Caco-2 (cell line): ENCODE measurements at regions not wholly inside any gene's neighbourhood (a gene's known extent, or its start where the extent isn't known, plus 50 kb on each side); places are given as distances from the start of the nearest gene placed in this dataset.

Experiments
- BruUV-seq: library from RNA; stranded (reverse); fragments of 400-500 nt; replicated peaks from 2 replicates; lab custom pipeline; 2021; lab: Mats Ljungman, UMichigan
- CTCF ChIA-PET: fragments of 300-600 bp; sonication (Branson Sonifier 250); formaldehyde crosslinking; loops from one replicate; lab custom pipeline; 2022; ENCODE audit warnings: antibody characterized with exemption; lab: Charles Lee
- POLR2A ChIA-PET: fragments of 300-600 bp; sonication (Branson Sonifier 250); formaldehyde crosslinking; loops from one replicate; lab custom pipeline; 2022; ENCODE audit warnings: antibody characterized with exemption; lab: Charles Lee
- DNase-seq, 2 experiments: peaks; one replicate each; pipeline versions ENCODE4 v3.0.0 to v3.0.0-alpha.2; 2020 to 2022
- H3K27me3 ChIP-seq: replicated peaks from 2 replicates; pipeline ENCODE4 v1.6.0; 2011; ENCODE audit warnings: low read length; ENCODE audit not compliant: control insufficient read depth, insufficient read depth
- H3K36me3 ChIP-seq: 2 replicates; pipeline ENCODE4 v1.5.1; 2011; ENCODE audit warnings: low read length; ENCODE audit not compliant: control insufficient read depth, insufficient read depth
- H3K4me1 ChIP-seq: fragments of 250-450 bp; sonication (Bioruptor Pico); 2 replicates; pipeline ENCODE4 v1.5.1; 2020; ENCODE audit warnings: mild to moderate bottlenecking
- H3K4me3 ChIP-seq: 2 replicates; pipeline ENCODE4 v1.5.1; 2011; ENCODE audit warnings: low read depth, mild to moderate bottlenecking, control low read depth, low read length
- H3K9me3 ChIP-seq: fragments of 250-450 bp; sonication (Bioruptor Pico); 2 replicates; pipeline ENCODE4 v1.5.1; 2020; ENCODE audit warnings: mild to moderate bottlenecking, moderate library complexity
- H3K27ac Mint-ChIP-seq: one replicate; pipeline ENCODE4 v1.8.0; 2022; ENCODE audit warnings: mixed read lengths; ENCODE audit not compliant: unreplicated experiment
- H3K27me3 Mint-ChIP-seq: one replicate; pipeline ENCODE4 v1.8.0; 2022; ENCODE audit warnings: mixed read lengths; ENCODE audit not compliant: insufficient read depth, unreplicated experiment
- H3K36me3 Mint-ChIP-seq: one replicate; pipeline ENCODE4 v1.8.0; 2022; ENCODE audit warnings: mild to moderate bottlenecking, mixed read lengths; ENCODE audit not compliant: insufficient read depth, unreplicated experiment
- H3K4me1 Mint-ChIP-seq: one replicate; pipeline ENCODE4 v1.8.0; 2022; ENCODE audit warnings: low read depth, mixed read lengths; ENCODE audit not compliant: unreplicated experiment
- H3K4me3 Mint-ChIP-seq: one replicate; pipeline ENCODE4 v1.8.0; 2022; ENCODE audit warnings: mild to moderate bottlenecking, moderate library complexity, mixed read lengths; ENCODE audit not compliant: unreplicated experiment
- H3K9me3 Mint-ChIP-seq: one replicate; pipeline ENCODE4 v1.8.0; 2022; ENCODE audit warnings: mixed read lengths; ENCODE audit not compliant: unreplicated experiment
- intact Hi-C: fragments of 100-400 bp; cut with micrococcal nuclease; formaldehyde crosslinking; loops from one replicate; pipeline ENCODE4 v1.10.0; 2022; ENCODE audit not compliant: unreplicated experiment
- TF ChIP-seq, protein P1 (sequence below), 2 experiments: fragments of 200-600 bp in 1 of 2; IDR thresholded peaks; 1 replicate in 1 of 2; 2 replicates in 1 of 2; pipeline versions ENCODE4 v1.5.1 to v1.8.0; 2011 to 2022; ENCODE audit warnings: antibody characterized with exemption in 1 of 2, control low read depth in 1 of 2, inconsistent platforms in 1 of 2, low read depth in 1 of 2, low read length in 1 of 2, mild to moderate bottlenecking in 1 of 2, moderate library complexity in 1 of 2; ENCODE audit not compliant: insufficient read depth in 1 of 2, severe bottlenecking in 1 of 2, unreplicated experiment in 1 of 2

DNA sequence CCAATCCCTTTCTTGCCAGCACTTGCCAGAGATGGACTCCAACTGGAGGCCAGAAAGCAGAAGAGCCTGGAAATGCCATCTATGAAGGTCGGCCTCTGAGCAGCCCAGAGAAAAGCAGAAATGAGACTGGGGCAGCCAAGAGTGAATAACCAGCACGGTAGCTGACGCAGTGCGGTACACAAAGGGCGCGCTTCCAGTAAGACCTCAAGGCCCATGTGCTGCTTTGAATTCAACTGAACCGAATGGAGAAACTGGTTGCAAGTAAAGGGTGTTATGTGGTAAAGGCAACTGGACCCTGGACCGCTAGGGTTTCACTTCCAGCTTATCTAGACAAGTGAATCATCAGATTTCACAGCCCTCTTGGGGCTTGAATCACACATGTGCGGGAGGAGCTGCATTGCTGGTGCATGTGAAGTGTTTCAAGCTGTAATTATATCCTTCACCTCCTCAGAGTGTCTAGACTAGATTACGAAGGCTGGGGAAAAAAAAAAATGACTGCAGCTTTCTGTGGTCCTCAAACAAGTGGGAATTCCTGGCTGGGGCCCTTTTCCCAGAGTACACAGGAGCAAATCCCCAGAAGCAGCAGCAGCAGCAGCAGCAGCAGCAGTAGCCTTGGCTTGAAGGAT is 128.9 kb downstream of the CCDC34 start:
- peak overlapping the region; percentile 22 for H3K4me3 Mint-ChIP-seq
- peak; percentile 61 to 75 for DNase-seq
- no peak overlapping the region for H3K27ac Mint-ChIP-seq
- intact Hi-C loops, result loop anchor here (1.0 kb wide), 3 partner anchors 46 to 62 kb away; no protein-coding TSS in a partner anchor
- CTCF ChIA-PET, result interaction anchor here (0.7 to 1.1 kb wide), 4 partner anchors 47 to 105 kb away, joined by 3 to 7 read pairs (median 4); no protein-coding TSS in a partner anchor
- Histone ChIP-seq H3K4me1 (peaks cover 38% of the 10 kb centered on the region), H3K27me3 (no peaks in the 10 kb centered on the region), H3K36me3 (no peaks in the 10 kb centered on the region), H3K9me3 (no peaks in the 10 kb centered on the region), H3K4me3 (no peak overlapping the region)
- no peaks in the 10 kb centered on the region for H3K36me3 Mint-ChIP-seq
- H3K9me3 Mint-ChIP-seq, result no peaks in the 10 kb centered on the region
- H3K4me1 Mint-ChIP-seq, result peaks cover 18% of the 10 kb centered on the region
- no peaks in the 10 kb centered on the region for H3K27me3 Mint-ChIP-seq
- TF ChIP-seq, protein P1, sequence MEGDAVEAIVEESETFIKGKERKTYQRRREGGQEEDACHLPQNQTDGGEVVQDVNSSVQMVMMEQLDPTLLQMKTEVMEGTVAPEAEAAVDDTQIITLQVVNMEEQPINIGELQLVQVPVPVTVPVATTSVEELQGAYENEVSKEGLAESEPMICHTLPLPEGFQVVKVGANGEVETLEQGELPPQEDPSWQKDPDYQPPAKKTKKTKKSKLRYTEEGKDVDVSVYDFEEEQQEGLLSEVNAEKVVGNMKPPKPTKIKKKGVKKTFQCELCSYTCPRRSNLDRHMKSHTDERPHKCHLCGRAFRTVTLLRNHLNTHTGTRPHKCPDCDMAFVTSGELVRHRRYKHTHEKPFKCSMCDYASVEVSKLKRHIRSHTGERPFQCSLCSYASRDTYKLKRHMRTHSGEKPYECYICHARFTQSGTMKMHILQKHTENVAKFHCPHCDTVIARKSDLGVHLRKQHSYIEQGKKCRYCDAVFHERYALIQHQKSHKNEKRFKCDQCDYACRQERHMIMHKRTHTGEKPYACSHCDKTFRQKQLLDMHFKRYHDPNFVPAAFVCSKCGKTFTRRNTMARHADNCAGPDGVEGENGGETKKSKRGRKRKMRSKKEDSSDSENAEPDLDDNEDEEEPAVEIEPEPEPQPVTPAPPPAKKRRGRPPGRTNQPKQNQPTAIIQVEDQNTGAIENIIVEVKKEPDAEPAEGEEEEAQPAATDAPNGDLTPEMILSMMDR (IDR thresholded peaks at IDR 0.05; ENCODE audit: insufficient read depth in 1 of 2, low read depth in 1 of 2, low read length in 1 of 2, severe bottlenecking in 1 of 2, unreplicated experiment in 1 of 2), result peak in 1 of 2 experiments; percentile 22
- POLR2A ChIA-PET, result interaction anchor here (0.6 kb wide), 1 partner anchor 18 kb away, joined by 4 read pairs; no protein-coding TSS in a partner anchor
- BruUV-seq, result no TSS peak

DNA sequence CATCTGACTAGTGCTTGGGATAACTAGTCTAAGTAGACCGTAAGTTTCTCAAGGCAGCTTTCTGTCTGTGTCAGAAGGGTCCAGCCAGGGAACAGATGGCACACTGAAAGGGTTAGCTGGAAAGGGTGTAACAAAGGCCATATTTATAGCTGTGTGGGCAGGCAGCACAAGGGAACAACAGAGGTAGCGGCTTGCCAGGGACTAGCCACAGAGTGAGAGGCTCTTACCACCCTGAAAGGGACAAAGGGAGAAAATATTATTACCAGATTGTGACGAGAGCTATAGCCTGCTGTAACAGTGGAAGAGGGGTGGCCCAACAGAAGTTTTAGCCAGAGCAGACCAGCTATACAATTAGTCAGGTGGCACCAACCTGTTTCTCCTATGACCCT is 129.4 kb downstream of the CCDC34 start:
- peaks cover 37% of the 10 kb centered on the region for H3K4me1 ChIP-seq

DNA sequence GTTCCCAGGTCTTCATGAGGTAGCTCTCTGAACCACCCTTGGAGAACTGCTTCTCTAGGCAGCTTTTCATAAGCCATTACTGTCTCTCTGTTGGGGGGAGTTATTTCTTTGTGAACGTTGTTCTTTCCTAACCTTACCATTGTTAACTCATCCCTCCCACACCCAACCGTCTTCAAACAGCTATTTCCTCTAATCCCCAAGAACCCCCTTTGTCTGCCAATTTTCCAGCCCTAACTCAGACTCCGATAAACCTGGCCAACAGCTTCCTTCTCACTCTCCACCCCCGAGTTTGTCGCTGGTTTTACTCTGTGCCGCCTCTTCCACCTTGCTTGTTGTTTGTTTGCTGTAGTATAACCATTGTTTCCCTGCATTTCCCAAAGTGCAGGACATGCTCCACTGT is 131.5 kb downstream of the CCDC34 start:
- H3K36me3 Mint-ChIP-seq, result no peaks in the 10 kb centered on the region
- no peak overlapping the region for H3K27ac Mint-ChIP-seq
- POLR2A ChIA-PET, result interaction anchor here (0.6 kb wide), 1 partner anchor 66 kb away, joined by 3 read pairs; no protein-coding TSS in a partner anchor
- Histone ChIP-seq H3K4me1 (peaks cover 17% of the 10 kb centered on the region), H3K27me3 (no peaks in the 10 kb centered on the region), H3K4me3 (no peak overlapping the region), H3K9me3 (no peaks in the 10 kb centered on the region), H3K36me3 (no peaks in the 10 kb centered on the region)
- no peaks in the 10 kb centered on the region for H3K27me3 Mint-ChIP-seq
- DNase-seq, result no peak
- intact Hi-C loops, result no loop called here
- H3K4me3 Mint-ChIP-seq, result no peak overlapping the region
- peaks cover 8% of the 10 kb centered on the region for H3K4me1 Mint-ChIP-seq
- CTCF ChIA-PET, result interaction anchor here (1.4 kb wide), 1 partner anchor 65 kb away, joined by 3 read pairs; no protein-coding TSS in a partner anchor
- TF ChIP-seq, protein P1 (IDR thresholded peaks at IDR 0.05; ENCODE audit: insufficient read depth in 1 of 2, low read depth in 1 of 2, low read length in 1 of 2, severe bottlenecking in 1 of 2, unreplicated experiment in 1 of 2), result no peak
- no peaks in the 10 kb centered on the region for H3K9me3 Mint-ChIP-seq
- BruUV-seq, result no TSS peak

More for the DNA sequence above, 129.4 kb downstream of the CCDC34 start:
- no peak overlapping the region for H3K4me3 ChIP-seq
- ChIA-PET POLR2A (interaction anchor here (0.6 kb wide), 1 partner anchor 18 kb away, joined by 4 read pairs; no protein-coding TSS in a partner anchor), CTCF (interaction anchor here (0.7 to 1.1 kb wide), 4 partner anchors 46 to 106 kb away, joined by 3 to 7 read pairs (median 4); no protein-coding TSS in a partner anchor)
- H3K4me3 Mint-ChIP-seq, result peak overlapping the region; percentile 22
- no peaks in the 10 kb centered on the region for H3K27me3 ChIP-seq
- no TSS peak for BruUV-seq
- intact Hi-C loops, result loop anchor here (1.0 kb wide), 3 partner anchors 45 to 63 kb away; no protein-coding TSS in a partner anchor
- H3K36me3 ChIP-seq, result no peaks in the 10 kb centered on the region
- no peaks in the 10 kb centered on the region for H3K9me3 ChIP-seq
- TF ChIP-seq, protein P1 (IDR thresholded peaks at IDR 0.05; ENCODE audit: insufficient read depth in 1 of 2, low read depth in 1 of 2, low read length in 1 of 2, severe bottlenecking in 1 of 2, unreplicated experiment in 1 of 2), result no peak
- H3K27me3 Mint-ChIP-seq, result no peaks in the 10 kb centered on the region
- no peak for DNase-seq
- no peaks in the 10 kb centered on the region for H3K9me3 Mint-ChIP-seq
- H3K4me1 Mint-ChIP-seq, result peaks cover 18% of the 10 kb centered on the region
- no peak overlapping the region for H3K27ac Mint-ChIP-seq
- no peaks in the 10 kb centered on the region for H3K36me3 Mint-ChIP-seq
